AG10803 (cell line): ENCODE measurements at regions not wholly inside any gene's neighbourhood (a gene's known extent, or its start where the extent isn't known, plus 50 kb on each side); places are given as distances from the start of the nearest gene placed in this dataset.
A peak's percentile ranks its signal among the peaks of the same experiment; 100 is the strongest.
"Not testable (repeated sequence)": the region's sequence is repeated elsewhere in the genome, so short reads cannot be mapped to it uniquely, and the experiment has no call there.

Experiments
- DNase-seq: peaks from one replicate; pipeline ENCODE4 v3.0.0; 2010; ENCODE audit warnings: low read depth
- H3K4me3 ChIP-seq: 2 replicates; pipeline ENCODE4 v1.5.1; 2011; ENCODE audit warnings: mild to moderate bottlenecking, low read length, control low read depth
- TF ChIP-seq, protein P1 (sequence below): conservative IDR thresholded peaks from 2 replicates; pipeline ENCODE4 v1.5.1; 2011; ENCODE audit warnings: mild to moderate bottlenecking, low read length, control low read depth, inconsistent platforms

DNA sequence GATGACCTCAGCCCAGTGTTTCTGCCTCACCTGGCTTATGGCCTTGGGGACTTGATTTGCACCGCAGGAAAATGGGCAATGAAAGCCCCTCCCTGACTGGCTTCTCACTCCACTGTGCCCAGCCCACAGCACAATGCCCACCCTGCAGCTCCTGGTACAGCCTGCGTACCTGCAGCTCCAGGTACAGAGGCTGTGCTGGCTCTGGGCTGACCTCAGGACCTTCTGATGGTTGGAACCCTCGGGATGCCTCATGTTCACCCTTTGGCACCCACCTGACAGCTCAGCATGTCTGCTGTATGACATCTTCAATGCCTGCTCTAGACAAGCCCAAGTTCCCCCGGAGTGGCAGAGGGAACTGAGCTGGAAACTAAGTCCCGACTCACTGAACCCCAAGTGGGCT lies 87.1 kb downstream of the ALG10 start:
- TF ChIP-seq, protein P1, sequence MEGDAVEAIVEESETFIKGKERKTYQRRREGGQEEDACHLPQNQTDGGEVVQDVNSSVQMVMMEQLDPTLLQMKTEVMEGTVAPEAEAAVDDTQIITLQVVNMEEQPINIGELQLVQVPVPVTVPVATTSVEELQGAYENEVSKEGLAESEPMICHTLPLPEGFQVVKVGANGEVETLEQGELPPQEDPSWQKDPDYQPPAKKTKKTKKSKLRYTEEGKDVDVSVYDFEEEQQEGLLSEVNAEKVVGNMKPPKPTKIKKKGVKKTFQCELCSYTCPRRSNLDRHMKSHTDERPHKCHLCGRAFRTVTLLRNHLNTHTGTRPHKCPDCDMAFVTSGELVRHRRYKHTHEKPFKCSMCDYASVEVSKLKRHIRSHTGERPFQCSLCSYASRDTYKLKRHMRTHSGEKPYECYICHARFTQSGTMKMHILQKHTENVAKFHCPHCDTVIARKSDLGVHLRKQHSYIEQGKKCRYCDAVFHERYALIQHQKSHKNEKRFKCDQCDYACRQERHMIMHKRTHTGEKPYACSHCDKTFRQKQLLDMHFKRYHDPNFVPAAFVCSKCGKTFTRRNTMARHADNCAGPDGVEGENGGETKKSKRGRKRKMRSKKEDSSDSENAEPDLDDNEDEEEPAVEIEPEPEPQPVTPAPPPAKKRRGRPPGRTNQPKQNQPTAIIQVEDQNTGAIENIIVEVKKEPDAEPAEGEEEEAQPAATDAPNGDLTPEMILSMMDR = no peak
- no peak for DNase-seq
- no peak overlapping the region for H3K4me3 ChIP-seq

DNA sequence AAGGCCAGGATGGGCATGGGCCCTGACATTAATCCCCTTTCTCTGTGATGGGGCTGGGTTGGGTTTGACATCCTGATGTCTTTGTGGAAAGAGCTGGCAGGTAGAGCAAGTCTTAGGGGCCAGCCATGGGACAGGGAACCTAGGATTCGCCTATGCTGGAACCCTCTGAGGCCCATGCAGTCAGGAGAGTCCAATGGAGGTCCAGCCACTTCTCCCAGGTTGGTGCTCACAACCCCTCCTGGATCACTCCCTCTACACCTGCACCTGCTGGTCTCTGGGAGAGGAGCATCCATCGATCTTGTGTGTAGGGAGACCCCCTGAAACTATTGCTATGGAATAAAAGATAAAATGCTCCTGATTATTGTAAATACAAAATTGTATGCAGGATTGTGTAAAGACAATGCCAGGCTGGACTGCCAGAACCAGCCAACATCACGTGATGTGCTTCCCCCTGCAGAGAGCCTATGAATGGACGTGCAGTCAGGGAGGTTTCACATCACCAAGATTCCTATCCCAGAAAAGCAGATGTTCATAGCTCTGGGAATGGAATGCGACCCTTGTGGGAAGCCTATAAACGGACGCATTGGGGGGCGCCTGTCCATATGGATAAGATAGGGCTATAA lies 87.7 kb downstream of the ALG10 start:
- not testable (repeated sequence) for DNase-seq, H3K4me3 ChIP-seq

DNA sequence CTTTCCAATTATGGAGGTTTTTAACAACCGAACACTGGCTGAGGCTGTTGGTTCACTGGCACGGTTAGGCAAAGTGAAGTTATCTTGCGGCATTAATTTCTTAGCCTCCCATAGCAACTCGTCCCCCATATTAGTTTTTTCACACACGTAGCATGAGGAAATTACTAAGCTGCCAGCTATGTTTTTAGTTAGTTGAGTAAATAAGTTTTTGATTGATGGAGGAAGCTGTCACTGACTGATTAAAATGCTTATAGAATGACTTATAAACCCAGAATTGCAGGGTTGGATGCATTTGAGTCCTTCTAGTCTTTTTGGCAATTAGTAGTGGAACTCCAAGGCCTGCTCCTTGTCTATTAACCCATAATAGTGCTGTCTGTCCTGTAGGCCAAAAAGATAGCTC lies 97.1 kb downstream of the ALG10 start:
- no peak for DNase-seq
- no peak overlapping the region for H3K4me3 ChIP-seq
- TF ChIP-seq, protein P1 = no peak

DNA sequence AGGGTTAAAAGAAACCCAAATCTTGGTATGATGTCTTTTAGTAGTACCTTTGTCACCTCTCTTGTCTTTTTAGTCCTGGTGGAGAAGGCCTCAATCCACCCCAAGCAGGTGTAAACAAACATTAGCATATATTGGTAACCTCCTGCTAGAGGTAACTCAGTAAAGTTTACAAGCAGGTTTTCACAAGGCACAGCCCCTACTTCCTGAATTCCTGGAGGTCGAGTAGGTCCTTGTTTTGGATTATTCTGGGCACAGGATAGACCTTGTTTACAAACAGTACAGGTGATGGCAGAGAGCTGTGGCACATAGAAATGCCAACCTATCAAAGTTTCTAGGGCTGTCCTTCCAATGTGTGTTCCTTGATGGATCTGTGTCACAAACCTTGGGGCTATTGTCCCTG lies 99.1 kb downstream of the ALG10 start:
- TF ChIP-seq, protein P1 = no peak
- DNase-seq = no peak
- H3K4me3 ChIP-seq = no peak overlapping the region

DNA sequence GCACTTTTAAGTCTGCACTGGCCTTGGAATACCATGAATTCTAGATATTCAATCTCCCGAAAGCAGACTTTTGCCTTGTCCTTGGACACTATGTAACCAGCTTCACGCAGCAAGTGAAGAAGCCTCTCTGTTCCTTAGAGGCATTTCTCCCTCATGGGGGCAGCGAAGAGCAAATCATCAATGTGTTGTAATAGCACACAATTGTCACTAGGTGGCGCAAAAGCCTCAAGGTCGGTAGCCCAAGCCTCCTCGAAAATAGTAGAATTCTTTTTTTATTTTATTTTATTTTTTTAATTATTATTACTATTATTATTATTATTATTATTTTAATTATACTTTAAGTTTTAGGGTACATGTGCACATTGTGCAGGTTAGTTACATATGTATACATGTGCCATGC lies 100.8 kb downstream of the ALG10 start:
- TF ChIP-seq, protein P1 = peak; percentile 91
- H3K4me3 ChIP-seq = not testable (repeated sequence)
- peak; percentile 49 for DNase-seq

DNA sequence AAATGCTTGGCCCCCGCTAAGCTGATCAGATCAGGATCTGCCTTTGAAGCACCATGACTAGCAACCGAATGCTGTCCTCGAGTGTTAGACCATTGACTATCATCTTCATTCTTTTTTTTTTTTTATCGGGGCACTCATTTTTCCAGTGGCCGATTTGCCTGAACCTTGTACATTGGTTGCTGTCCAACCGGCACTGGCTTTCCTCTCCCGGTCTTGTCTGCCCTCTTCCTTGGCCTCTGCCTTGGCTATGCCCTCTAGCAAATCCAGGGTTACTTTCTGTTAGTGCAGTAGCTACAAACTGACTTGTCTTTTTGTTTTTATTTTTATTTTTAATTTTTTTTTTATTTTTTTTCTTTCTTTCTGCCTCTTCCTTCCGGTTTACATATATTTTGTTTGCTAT lies 102.3 kb downstream of the ALG10 start:
- no peak for DNase-seq
- H3K4me3 ChIP-seq = no peak overlapping the region
- TF ChIP-seq, protein P1 = no peak

DNA sequence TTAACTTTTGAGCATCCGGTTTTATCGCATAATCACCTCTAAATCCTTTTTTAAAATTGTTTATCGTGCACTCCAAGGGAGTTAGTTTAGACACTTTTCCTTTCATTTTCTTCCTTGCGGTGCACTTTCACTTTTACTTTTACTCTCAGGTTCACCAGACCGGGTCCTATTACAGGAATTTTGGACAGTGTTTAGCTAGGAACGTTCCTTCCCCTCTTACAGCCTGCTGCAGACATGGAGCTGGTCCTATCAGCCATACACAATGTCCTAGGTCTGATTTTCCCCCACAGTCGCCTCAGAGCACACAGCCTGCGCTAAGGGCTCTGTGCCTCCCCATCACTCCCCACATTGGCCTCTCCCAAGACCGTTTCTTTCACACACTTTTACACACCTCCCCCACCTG lies 103.9 kb downstream of the ALG10 start:
- TF ChIP-seq, protein P1 = no peak
- no peak for DNase-seq
- H3K4me3 ChIP-seq = peak overlapping the region; percentile 31

DNA sequence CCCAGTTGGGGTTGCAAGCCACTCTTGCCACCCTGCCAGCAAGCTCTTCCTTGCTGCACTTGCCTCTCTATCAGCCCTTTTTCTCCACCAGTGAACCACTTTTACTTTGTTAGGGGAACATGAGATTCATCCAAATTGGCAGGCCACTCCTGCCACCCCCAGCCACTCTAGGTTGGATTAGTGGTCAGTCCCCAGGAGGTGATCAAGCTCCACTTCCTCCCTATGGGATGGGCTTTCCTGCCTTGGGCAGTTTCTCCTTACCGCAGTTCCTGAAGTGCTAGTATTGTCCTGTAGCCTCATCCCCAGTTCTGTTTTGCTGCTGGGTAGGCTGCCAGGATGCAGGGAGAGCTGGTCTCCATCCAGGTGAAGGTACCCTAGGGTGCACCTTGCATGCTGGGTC lies 104.5 kb downstream of the ALG10 start:
- no peak for DNase-seq
- H3K4me3 ChIP-seq = no peak overlapping the region
- TF ChIP-seq, protein P1 = no peak

DNA sequence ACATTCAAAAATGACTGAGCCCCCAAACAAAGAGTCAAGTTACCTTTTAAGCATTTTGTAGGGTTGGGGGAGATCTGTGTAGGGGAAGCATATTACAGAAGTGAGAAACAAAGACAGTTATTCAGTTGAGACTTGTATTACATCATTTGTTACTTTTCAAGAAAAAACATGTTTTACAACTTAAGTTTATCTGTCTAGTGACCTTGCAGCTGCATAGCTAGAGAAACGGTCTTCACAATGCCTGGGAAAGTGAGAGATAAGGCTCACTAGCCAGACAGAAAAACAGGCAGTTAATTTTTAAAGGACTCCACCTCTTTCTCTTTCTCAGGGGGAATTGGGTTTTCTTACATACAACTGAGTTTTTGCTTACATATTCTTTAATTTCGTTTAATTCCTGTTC lies 105.1 kb downstream of the ALG10 start:
- DNase-seq, H3K4me3 ChIP-seq: not testable (repeated sequence)
